Glutamatergic neuron (in vitro differentiated cells): ENCODE measurements at regions not wholly inside any gene's neighbourhood (a gene's known extent, or its start where the extent isn't known, plus 50 kb on each side); places are given as distances from the start of the nearest gene placed in this dataset.
"Not testable (repeated sequence)": the region's sequence is repeated elsewhere in the genome, so short reads cannot be mapped to it uniquely, and the experiment has no call there.

ENCODE experiments used
- DNase-seq: peaks from one replicate; pipeline ENCODE4 v3.0.0; 2022
- H3K27ac Mint-ChIP-seq: one replicate; pipeline ENCODE4 v1.8.0; 2020; ENCODE audit warnings: mild to moderate bottlenecking, mixed read lengths, inconsistent platforms; ENCODE audit not compliant: unreplicated experiment
- H3K27me3 Mint-ChIP-seq: one replicate; pipeline ENCODE4 v1.8.0; 2020; ENCODE audit warnings: mild to moderate bottlenecking, moderate library complexity, mixed read lengths, inconsistent platforms; ENCODE audit not compliant: unreplicated experiment
- H3K36me3 Mint-ChIP-seq: one replicate; pipeline ENCODE4 v1.8.0; 2020; ENCODE audit warnings: mild to moderate bottlenecking, mixed read lengths, inconsistent platforms; ENCODE audit not compliant: unreplicated experiment
- H3K4me1 Mint-ChIP-seq: one replicate; pipeline ENCODE4 v1.8.0; 2020; ENCODE audit warnings: mild to moderate bottlenecking, low read depth, mixed read lengths, inconsistent platforms; ENCODE audit not compliant: unreplicated experiment
- H3K4me3 Mint-ChIP-seq: one replicate; pipeline ENCODE4 v1.8.0; 2020; ENCODE audit warnings: mild to moderate bottlenecking, mixed read lengths, inconsistent platforms; ENCODE audit not compliant: unreplicated experiment
- H3K9me3 Mint-ChIP-seq: one replicate; pipeline ENCODE4 v1.8.0; 2020; ENCODE audit warnings: mild to moderate bottlenecking, moderate library complexity, mixed read lengths, inconsistent platforms; ENCODE audit not compliant: unreplicated experiment
- TF ChIP-seq, protein P1 (sequence below): fragments of 200-600 bp; sonication (generic); IDR thresholded peaks from one replicate; pipeline ENCODE4 v1.5.0; 2021; ENCODE audit not compliant: partially characterized antibody, unreplicated experiment

DNA sequence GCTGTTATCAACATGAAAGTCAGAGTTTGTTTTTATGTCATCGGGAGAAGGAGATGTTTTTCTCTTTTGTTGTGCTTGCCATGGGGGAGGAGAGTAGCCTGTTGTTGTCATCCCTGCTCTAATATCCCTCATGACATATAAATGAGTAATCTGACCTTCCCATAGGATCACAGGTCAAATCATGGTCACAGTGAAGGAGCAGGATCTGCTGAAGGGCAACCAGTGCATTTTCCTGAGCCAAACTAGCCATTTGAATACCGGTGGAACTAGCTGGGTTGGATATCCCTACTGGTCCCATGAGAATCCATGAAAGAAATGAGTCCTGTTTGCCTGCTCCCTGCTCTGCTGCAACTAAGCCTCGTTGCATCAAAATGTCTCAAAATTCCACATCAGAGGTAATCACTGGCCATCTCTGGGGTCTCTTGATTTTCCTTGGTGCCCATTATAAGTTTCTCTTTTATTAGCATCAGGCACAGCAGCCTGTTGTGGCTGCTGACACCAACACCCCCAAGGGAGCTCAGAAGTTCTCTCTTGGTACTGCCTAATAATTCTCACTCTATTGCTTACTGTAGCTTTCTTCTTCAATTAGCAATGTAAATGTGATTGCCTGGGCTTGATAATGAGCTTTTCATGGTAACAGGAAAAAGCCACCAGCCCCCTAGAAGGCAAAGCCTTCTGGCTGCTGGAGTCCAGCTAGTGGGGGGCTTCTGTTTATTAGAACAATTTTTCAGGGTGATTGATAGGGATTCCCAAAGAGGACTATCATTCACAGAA lies 211.4 kb upstream of the ERCC4 start:
- Mint-ChIP-seq H3K27ac (no peak overlapping the region), H3K27me3 (peaks cover 3% of the 10 kb centered on the region), H3K4me1 (peaks cover 6% of the 10 kb centered on the region), H3K9me3 (peaks cover 3% of the 10 kb centered on the region), H3K4me3 (no peak overlapping the region), H3K36me3 (peaks cover 11% of the 10 kb centered on the region)
- TF ChIP-seq, protein P1, sequence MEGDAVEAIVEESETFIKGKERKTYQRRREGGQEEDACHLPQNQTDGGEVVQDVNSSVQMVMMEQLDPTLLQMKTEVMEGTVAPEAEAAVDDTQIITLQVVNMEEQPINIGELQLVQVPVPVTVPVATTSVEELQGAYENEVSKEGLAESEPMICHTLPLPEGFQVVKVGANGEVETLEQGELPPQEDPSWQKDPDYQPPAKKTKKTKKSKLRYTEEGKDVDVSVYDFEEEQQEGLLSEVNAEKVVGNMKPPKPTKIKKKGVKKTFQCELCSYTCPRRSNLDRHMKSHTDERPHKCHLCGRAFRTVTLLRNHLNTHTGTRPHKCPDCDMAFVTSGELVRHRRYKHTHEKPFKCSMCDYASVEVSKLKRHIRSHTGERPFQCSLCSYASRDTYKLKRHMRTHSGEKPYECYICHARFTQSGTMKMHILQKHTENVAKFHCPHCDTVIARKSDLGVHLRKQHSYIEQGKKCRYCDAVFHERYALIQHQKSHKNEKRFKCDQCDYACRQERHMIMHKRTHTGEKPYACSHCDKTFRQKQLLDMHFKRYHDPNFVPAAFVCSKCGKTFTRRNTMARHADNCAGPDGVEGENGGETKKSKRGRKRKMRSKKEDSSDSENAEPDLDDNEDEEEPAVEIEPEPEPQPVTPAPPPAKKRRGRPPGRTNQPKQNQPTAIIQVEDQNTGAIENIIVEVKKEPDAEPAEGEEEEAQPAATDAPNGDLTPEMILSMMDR, result no peak
- DNase-seq, result no peak

GRCh38 chr16:13718748-13719147 lies 201.2 kb upstream of the ERCC4 start:
- TF ChIP-seq, protein P1, result no peak
- Mint-ChIP-seq H3K27me3 (peaks cover 2% of the 10 kb centered on the region), H3K9me3 (no peaks in the 10 kb centered on the region), H3K36me3 (no peaks in the 10 kb centered on the region), H3K27ac (no peak overlapping the region), H3K4me1 (no peaks in the 10 kb centered on the region), H3K4me3 (no peak overlapping the region)
- no peak for DNase-seq

DNA sequence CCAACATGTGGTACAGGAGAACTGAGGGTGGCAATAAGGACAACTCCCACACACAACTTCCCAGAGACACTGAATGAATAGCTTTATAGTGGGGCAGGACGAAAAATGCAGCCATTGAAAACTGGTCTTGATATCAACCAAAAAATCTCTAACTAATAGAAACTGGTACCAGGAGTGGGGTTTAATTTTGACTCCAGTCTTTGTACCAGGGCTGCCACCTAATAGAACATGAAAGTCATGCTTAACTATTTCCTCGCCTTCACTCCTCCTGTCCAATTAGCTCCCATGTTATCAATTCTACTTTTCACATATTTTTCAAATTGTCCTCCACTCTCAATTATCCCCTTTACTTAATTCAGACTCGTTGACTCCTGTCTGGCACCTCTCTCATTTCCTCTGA lies 192.0 kb upstream of the ERCC4 start:
- TF ChIP-seq, protein P1, result no peak
- H3K27me3 Mint-ChIP-seq, result no peaks in the 10 kb centered on the region
- no peak overlapping the region for H3K4me3 Mint-ChIP-seq
- H3K4me1 Mint-ChIP-seq, result no peaks in the 10 kb centered on the region
- H3K9me3 Mint-ChIP-seq, result peaks cover 1% of the 10 kb centered on the region
- no peak overlapping the region for H3K27ac Mint-ChIP-seq
- no peak for DNase-seq
- peaks cover 7% of the 10 kb centered on the region for H3K36me3 Mint-ChIP-seq

GRCh38 chr16:13733561-13733960 lies 186.4 kb upstream of the ERCC4 start:
- Mint-ChIP-seq H3K4me3 (no peak overlapping the region), H3K9me3 (peaks cover 1% of the 10 kb centered on the region), H3K27ac (no peak overlapping the region), H3K36me3 (no peaks in the 10 kb centered on the region), H3K27me3 (no peaks in the 10 kb centered on the region), H3K4me1 (no peaks in the 10 kb centered on the region)
- DNase-seq, result no peak
- TF ChIP-seq, protein P1, result no peak

DNA sequence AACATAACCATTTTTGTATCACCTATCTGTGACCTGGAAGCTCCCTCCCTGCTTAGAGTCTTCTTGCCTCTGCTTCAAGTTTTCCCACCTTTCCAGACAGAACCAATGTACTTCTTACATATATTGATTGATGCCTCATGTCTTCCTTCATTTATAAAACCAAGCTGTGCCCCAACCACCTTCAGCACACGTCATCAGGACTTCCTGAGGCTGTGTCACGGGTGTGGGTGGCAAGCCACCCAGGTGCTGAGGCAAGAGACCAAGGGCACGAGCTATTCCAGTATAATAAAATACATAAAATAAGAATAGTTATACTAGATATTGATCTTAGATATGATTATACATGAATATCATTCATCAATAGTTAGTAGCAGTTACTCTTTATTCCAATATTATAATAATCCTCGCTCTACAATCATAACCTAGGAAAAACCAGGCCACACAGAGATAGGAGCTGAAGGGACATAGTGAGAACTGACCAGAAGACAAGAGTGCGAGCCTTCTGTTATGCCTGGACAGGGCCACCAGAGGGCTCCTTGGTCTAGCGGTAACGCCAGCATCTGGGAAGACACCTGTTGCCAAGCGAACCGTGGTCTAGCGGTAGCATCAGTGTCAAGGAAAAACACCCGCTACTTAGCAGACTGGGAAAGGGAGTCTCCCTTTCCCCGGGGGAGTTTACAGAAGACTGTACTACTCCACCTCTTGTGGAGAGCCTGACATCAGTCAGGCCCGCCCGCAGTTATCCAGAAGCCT lies 180.2 kb upstream of the ERCC4 start:
- H3K27ac Mint-ChIP-seq, H3K4me1 Mint-ChIP-seq, H3K27me3 Mint-ChIP-seq, H3K9me3 Mint-ChIP-seq, DNase-seq, H3K4me3 Mint-ChIP-seq, H3K36me3 Mint-ChIP-seq: not testable (repeated sequence)
- TF ChIP-seq, protein P1, result peak; percentile 17
